ENCODE measurements at regions not wholly inside any gene's neighbourhood (a gene's known extent, or its start where the extent isn't known, plus 50 kb on each side); places are given as distances from the start of the nearest gene placed in this dataset.

- TF ChIP-seq CTCF (IDR thresholded peaks at IDR 0.05) (no peak), EP300 (IDR thresholded peaks at IDR 0.05) (no peak), POLR2AphosphoS5 (IDR thresholded peaks at IDR 0.05) (no peak), POLR2A (IDR thresholded peaks at IDR 0.05) (no peak)
Measured at GRCh38 chr7:131865911-131866310, 309.5 kb upstream of the PODXL start.
